HG03159 (cell line): ENCODE measurements at regions not wholly inside any gene's neighbourhood (a gene's known extent, or its start where the extent isn't known, plus 50 kb on each side); places are given as distances from the start of the nearest gene placed in this dataset.

ENCODE experiments used
- ATAC-seq: cut with Tn5 transposase; IDR thresholded peaks from one replicate; pipeline ENCODE4 v1.9.1; 2021; ENCODE audit warnings: mild to moderate bottlenecking, moderate library complexity; ENCODE audit not compliant: unreplicated experiment

DNA sequence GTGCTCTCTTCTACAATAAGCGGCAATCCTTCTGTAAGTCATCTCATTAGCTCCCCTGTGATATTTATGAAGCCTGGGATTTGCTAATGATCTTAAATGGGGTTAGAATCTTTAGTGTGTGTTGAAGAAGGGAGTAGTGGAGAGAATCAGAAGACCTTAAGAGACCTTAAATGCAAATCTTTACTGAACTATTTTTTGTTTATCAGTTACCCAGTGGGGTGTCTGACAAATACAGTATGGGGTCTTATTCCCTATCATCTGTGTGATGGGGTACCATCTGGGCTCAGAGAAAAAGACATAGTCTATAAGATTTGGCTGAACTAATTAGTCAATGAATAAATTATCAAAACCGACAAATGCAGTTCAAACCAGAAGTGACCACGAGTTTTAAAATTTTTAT lies 378.4 kb upstream of the SGCD start:
- no peak for ATAC-seq

DNA sequence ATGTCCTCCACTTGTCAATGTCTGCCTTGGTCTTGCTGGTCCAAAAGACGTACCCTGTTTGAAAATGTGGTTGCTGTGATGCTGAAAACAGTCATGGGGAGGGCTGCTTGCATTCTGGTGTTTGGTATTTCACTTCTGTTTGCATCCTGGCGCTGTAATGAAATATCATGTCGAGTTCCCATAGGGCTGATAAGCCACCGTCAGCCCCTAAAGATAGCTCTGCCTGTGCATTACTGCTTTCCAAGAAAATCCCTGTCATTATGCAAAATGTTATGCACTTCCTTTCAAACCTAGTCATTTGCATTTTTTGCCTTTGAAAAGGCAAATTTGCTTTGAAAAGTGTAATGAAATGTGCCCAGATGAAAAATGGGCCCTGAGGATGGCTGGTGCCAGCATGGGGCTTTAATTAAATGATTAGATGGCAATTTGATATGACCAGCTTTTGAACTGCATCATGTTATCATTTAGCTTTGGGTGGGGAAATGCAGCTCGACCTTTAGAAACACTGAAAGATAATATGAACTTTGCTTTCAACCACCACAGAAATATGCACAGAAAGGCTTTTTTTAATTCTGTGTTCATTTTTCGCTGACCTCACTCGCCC lies 374.4 kb upstream of the SGCD start:
- ATAC-seq, result no peak

DNA sequence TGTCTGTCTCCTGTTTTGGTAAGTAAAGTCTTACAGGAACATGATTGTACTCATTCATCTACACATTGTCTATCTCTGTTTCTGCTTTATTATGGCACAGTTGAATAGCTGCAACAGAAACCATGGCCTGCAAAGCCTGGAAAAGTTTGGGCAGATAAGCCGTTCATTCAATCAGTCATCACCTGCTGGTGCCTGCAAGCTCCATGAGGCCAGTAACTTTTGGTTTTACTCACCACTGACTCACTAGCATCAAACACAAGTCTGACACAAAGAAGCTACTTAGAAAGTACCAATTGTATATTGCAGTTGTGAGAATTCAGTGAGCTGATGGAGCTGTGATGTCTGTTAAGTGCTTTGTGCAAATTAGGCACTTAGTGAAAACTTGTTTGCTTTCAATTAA lies 373.6 kb upstream of the SGCD start:
- ATAC-seq, result no peak

DNA sequence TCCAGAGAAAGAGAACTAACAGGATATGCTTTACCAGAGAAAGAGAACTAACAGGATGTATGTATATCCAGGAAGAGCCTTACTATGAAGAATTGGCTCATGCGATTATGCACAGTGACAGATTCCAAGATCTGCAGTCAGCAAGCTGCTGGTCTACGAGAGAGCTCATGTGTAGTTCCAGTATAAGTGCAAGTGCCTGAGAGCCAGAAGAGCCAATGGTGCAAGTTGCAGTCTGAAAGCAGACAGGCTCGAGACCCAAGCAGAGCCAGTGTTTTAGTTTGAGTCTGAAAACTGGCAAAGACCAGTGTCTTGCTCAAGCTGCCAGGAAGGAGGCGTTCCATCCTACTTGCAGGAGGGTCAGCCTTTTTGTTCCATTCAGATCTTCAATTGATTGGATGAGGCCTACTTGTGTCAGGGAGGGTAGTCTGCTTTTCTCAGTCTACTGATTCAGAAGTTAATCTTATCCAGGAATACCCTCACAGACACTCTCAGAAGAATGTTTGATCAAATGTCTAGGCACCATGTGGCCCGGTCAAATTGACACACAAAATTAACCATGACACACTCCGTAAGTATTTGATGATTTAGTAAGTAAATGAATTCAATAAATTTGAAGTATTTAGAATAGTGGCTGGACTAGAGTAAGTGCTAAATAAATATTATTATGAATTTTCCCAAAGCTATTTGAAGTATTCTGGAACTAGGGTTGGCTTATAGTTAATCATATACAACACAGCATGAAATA lies 372.1 kb upstream of the SGCD start:
- no peak for ATAC-seq

- no peak for ATAC-seq
Observed at GRCh38 chr5:155957884-155958283, 369.1 kb upstream of the SGCD start.

DNA sequence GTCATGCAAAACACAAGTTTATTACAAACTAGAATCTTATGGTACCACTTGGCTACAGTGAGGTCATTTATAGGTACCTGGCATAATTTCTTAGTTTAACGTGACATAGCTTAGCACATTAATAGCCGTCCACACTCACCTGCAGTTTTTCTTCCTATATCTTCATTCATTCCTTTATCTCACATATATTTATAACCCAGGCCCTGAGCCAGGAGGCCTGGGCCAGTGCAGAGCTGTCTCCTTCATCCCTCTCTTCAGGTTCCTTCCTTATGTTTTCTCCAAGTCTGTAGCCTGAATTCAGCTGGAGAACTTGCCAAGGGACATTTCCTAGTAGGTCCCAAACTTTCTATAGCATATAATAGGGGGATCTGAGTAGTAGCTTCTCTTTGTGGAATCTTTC lies 367.9 kb upstream of the SGCD start:
- no peak for ATAC-seq

DNA sequence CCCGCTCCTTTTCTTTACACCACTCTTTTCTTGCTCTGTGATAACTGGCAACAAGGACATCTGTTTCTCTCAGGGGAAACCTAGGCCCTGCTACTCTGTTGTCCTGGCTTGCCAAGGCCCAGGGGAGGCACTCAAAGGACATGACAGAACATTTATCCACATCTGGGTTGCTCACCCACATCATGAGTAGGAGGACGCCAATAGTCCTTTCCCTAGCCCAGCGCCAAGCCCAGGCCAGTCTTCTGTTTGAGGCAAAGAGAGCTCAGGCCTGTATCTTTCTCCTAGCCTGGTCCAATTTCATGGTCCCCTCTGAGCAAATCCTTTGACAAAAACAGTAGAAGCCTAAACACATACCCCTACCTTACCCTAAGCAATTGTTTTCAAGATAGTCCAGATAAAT lies 366.8 kb upstream of the SGCD start:
- no peak for ATAC-seq

GRCh38 chr5:155969537-155969936 lies 357.4 kb upstream of the SGCD start:
- no peak for ATAC-seq

DNA sequence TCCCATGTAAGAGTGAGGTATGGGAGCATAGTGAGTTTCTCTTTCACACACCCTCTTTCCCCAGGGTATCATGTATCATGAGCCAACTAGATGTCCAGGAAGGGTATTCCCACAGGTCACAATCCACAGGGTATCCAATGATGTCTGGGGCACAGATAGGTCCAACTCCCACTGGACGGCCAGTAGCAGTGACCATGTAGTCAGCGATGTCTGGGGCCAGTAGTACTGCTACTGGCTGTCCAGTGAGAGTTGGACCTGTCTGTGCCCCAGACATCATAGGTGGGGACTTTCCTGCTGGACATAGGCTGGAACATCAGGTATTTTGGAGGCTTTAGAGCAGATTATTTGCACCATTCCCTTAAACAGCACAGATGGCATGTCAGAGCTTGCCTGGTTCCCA lies 352.6 kb upstream of the SGCD start:
- no peak for ATAC-seq

DNA sequence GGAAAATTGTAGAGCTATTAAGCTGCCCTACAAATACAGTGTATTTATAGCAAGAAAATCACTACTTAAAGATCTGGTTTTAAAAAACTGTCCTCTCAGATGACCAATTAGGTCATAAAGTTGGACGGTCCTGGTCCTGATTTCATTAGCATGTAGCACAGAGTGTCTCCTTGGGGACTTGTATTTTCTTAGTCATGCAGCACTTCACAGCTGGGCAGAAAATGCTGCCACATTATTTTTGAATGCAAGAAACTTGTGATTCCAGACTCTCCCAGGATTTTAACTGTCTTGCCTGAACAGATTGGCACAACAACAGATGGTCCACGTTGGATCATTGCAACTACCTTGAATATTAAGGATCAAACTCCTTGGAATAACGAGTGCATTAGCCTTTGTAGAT lies 348.1 kb upstream of the SGCD start:
- no peak for ATAC-seq

- no peak for ATAC-seq
Observed at GRCh38 chr5:155982354-155982753, 344.6 kb upstream of the SGCD start.

- ATAC-seq, result no peak
Observed at GRCh38 chr5:155983954-155984353, 343.0 kb upstream of the SGCD start.

DNA sequence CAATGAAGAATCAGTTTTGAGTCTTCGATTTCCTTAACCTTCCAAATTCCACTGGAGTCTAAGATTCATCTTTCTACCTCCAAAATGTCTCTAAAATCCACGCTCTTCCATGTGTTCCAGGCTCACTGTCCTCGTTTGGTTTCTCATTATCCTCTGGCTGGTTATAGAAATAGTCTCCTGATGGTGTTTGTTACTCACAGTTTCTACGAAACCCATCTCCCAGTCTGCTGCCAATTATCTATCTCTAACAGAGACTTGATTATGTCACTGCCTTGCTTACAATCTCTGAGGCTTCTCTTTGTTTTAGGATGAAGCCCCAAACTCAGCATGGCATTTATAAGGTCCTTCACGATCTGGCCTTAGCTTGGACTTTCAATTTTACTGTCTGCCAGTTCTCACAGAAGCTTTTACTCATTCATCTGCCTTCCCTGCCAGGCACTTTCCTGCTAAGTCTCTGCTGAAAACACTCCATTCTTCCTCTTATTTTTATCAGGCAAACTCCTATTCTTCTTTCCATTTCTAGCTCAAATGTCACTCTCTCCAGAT lies 339.6 kb upstream of the SGCD start:
- no peak for ATAC-seq

- ATAC-seq, result no peak
Observed at GRCh38 chr5:155989879-155990278, 337.1 kb upstream of the SGCD start.

DNA sequence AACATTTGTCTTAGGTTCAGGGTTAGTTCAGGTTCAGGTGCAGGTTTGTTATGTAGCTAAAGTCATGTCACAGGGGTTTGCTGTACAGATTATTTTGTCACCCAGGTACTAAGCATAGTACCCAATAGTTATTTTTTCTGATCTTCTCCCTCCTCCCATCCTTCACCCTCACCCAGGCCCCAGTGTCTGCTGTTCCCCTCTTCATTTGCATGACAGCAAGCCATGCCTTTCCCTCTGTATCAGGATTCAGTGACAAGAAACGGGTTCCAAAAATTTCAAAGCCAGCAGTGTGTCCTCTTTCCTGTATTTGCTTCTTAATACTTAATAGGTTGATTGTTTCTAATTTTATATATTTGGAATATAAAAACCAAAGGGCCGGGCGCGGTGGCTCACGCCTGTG lies 330.8 kb upstream of the SGCD start:
- no peak for ATAC-seq

- no peak for ATAC-seq
Observed at GRCh38 chr5:155998257-155998656, 328.7 kb upstream of the SGCD start.

- no peak for ATAC-seq
Observed at GRCh38 chr5:156000115-156000514, 326.8 kb upstream of the SGCD start.

DNA sequence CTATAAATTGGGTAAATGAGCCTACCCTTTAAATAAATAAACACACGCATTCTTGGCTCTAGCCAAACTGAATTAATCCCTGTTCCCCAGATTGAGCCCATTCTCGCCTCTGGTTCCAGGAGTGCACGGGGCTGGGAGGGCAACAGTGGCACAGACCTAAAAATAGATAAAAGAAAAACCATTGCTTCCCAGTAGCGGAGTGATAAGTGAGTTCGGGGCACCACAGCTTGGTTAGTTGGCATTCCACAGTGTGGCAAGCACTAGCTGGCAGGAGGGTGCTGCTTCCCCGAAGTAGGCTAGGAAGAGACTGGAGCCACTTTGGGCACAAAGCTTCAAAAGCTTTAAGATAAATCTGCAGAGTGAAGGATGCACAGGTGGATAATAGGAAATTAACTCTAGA lies 322.2 kb upstream of the SGCD start:
- no peak for ATAC-seq

DNA sequence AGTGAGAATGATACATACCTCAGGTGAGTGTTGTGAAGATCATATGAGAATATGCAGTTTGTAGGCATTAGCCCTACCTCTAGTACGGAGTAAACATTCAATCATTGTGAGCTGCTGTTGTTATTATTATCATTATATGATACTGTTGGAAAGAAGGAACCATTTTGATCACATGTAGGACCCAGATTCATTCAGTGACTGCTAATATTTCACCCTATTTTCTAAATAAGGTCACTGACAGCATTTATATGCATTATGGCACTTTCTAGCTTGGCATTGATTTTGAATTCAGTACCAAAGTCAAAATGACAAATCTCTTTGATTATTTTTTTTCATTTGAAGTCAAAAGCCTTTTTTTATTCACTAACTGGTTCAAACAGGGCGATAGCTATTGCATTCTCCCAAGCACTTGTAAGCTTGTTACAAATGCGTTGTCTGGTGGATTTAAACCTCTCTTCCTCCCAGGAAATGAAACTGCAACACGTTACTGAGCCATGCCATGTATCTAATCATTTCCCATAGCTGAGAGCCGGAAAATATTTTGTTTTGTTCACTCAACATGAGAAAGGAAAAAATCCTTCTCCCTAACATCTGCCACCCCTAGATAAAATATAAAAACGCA lies 320.8 kb upstream of the SGCD start:
- no peak for ATAC-seq

DNA sequence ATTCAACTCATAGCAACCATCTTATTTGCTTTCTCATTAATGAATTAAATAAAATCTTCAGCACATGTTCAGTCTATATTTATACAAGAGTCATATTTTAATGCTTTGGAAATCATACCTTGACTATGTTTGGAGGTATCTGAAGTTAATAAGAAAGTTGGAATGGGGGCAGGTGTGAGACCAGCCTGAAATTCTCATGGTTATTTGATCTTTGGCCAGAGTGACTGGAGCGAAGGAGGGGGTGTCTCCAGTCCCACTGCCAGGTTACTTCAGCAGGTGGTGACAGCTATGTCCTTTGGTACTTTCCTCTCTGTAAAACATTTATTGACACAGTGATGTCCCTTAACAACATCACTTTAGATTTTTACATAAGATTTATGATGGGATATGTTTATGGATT lies 318.1 kb upstream of the SGCD start:
- ATAC-seq, result no peak

- ATAC-seq, result no peak
Observed at GRCh38 chr5:156009583-156009982, 317.4 kb upstream of the SGCD start.

GRCh38 chr5:156015137-156015536 lies 311.8 kb upstream of the SGCD start:
- no peak for ATAC-seq
